H9 (cell line): ENCODE measurements at regions not wholly inside any gene's neighbourhood (a gene's known extent, or its start where the extent isn't known, plus 50 kb on each side); places are given as distances from the start of the nearest gene placed in this dataset.

Experiments
- DNase-seq: peaks from one replicate; pipeline ENCODE4 v3.0.0-alpha.2; 2017
- H2AFZ ChIP-seq: one replicate; pipeline ENCODE4 v1.6.1; 2013; ENCODE audit warnings: mild to moderate bottlenecking, low read length, control low read depth, moderate library complexity
- H2AK5ac ChIP-seq: 2 replicates; pipeline ENCODE4 v1.6.1; 2013; ENCODE audit warnings: low read length, control low read depth, mixed read lengths; ENCODE audit not compliant: insufficient read length
- H2BK120ac ChIP-seq: one replicate; pipeline ENCODE4 v1.6.1; 2013; ENCODE audit warnings: low read depth, mild to moderate bottlenecking, low read length, control low read depth, inconsistent platforms; ENCODE audit not compliant: poor library complexity, severe bottlenecking
- H2BK12ac ChIP-seq: 2 replicates; pipeline ENCODE4 v1.6.1; 2013; ENCODE audit warnings: low read length, control low read depth, mixed read lengths, low read depth; ENCODE audit not compliant: insufficient read length
- H2BK15ac ChIP-seq: 2 replicates; pipeline ENCODE4 v1.6.1; 2013; ENCODE audit warnings: low read depth, low read length, control low read depth
- H2BK20ac ChIP-seq: one replicate; pipeline ENCODE4 v1.6.1; 2013; ENCODE audit warnings: low read depth, mild to moderate bottlenecking, low read length, control low read depth, inconsistent platforms; ENCODE audit not compliant: poor library complexity, severe bottlenecking
- H2BK5ac ChIP-seq: 2 replicates; pipeline ENCODE4 v1.6.1; 2013; ENCODE audit warnings: low read length, control low read depth, mixed read lengths; ENCODE audit not compliant: insufficient read length
- H3K14ac ChIP-seq: 2 replicates; pipeline ENCODE4 v1.6.1; 2013; ENCODE audit warnings: low read length, control low read depth; ENCODE audit not compliant: insufficient read depth
- H3K18ac ChIP-seq: 2 replicates; pipeline ENCODE4 v1.6.1; 2013; ENCODE audit warnings: low read depth, mild to moderate bottlenecking, mixed read lengths, low read length, control low read depth; ENCODE audit not compliant: insufficient read length
- H3K23ac ChIP-seq: 2 replicates; pipeline ENCODE4 v1.6.1; 2013; ENCODE audit warnings: low read length, control low read depth, mixed read lengths, low read depth; ENCODE audit not compliant: insufficient read length
- H3K23me2 ChIP-seq: 2 replicates; pipeline ENCODE4 v1.6.1; 2013; ENCODE audit warnings: low read depth, mild to moderate bottlenecking, mixed read lengths, low read length, control low read depth; ENCODE audit not compliant: insufficient read length, poor library complexity, severe bottlenecking
- H3K27ac ChIP-seq: 2 replicates; pipeline ENCODE4 v1.5.1; 2013; ENCODE audit warnings: low read length, control low read depth, mixed read lengths, low read depth; ENCODE audit not compliant: insufficient read length
- H3K27me3 ChIP-seq: 2 replicates; pipeline ENCODE4 v1.6.1; 2013; ENCODE audit warnings: low read length, control low read depth, inconsistent platforms; ENCODE audit not compliant: insufficient read depth
- H3K4ac ChIP-seq: 2 replicates; pipeline ENCODE4 v1.6.1; 2013; ENCODE audit warnings: low read depth, mild to moderate bottlenecking, control low read depth, inconsistent platforms, low read length, moderate library complexity
- H3K4me1 ChIP-seq: 2 replicates; pipeline ENCODE4 v1.6.1; 2013; ENCODE audit warnings: low read length, control low read depth, inconsistent platforms; ENCODE audit not compliant: insufficient read depth
- H3K4me2 ChIP-seq: 2 replicates; pipeline ENCODE4 v1.6.1; 2013; ENCODE audit warnings: low read length, control low read depth, mixed read lengths; ENCODE audit not compliant: insufficient read length, insufficient read depth
- H3K56ac ChIP-seq: 2 replicates; pipeline ENCODE4 v1.6.1; 2013; ENCODE audit warnings: low read depth, mild to moderate bottlenecking, mixed read lengths, low read length, control low read depth; ENCODE audit not compliant: insufficient read length
- H3K79me1 ChIP-seq: 2 replicates; pipeline ENCODE4 v1.6.1; 2013; ENCODE audit warnings: low read depth, mild to moderate bottlenecking, moderate library complexity, low read length, control low read depth, inconsistent platforms; ENCODE audit not compliant: insufficient read depth, poor library complexity, severe bottlenecking
- H3K79me2 ChIP-seq: 2 replicates; pipeline ENCODE4 v1.6.1; 2013; ENCODE audit warnings: low read length, control low read depth, inconsistent platforms; ENCODE audit not compliant: insufficient read depth
- H3K9ac ChIP-seq: 2 replicates; pipeline ENCODE4 v1.6.1; 2013; ENCODE audit warnings: low read length, control low read depth, mixed read lengths; ENCODE audit not compliant: insufficient read length; ENCODE audit errors: extremely low read depth
- H3K9me3 ChIP-seq: one replicate; pipeline ENCODE4 v1.6.1; 2013; ENCODE audit warnings: low read depth, low read length, inconsistent platforms; ENCODE audit not compliant: control insufficient read depth
- H3T11ph ChIP-seq: one replicate; pipeline ENCODE4 v1.6.1; 2013; ENCODE audit warnings: mild to moderate bottlenecking, low read length, control low read depth, inconsistent platforms
- H4K20me1 ChIP-seq: one replicate; pipeline ENCODE4 v1.6.1; 2013; ENCODE audit not compliant: control insufficient read depth, insufficient read length, insufficient read depth
- H4K5ac ChIP-seq: 2 replicates; pipeline ENCODE4 v1.6.1; 2013; ENCODE audit warnings: low read depth, mild to moderate bottlenecking, mixed read lengths, low read length, control low read depth; ENCODE audit not compliant: insufficient read length
- H4K8ac ChIP-seq: replicated peaks from 2 replicates; pipeline ENCODE4 v1.6.1; 2013; ENCODE audit warnings: low read length, control low read depth, mixed read lengths, low read depth; ENCODE audit not compliant: insufficient read length
- H4K91ac ChIP-seq: 2 replicates; pipeline ENCODE4 v1.6.1; 2013; ENCODE audit warnings: low read depth, mild to moderate bottlenecking, moderate library complexity, mixed read lengths, low read length, control low read depth; ENCODE audit not compliant: insufficient read length
- H3K27ac Mint-ChIP-seq, 3 experiments: 2 replicates in 2 of 3; 3 replicates in 1 of 3; pipeline ENCODE4 v1.8.0; 2020 to 2021; ENCODE audit warnings: mixed read lengths in 3 of 3, mild to moderate bottlenecking in 1 of 3, moderate library complexity in 1 of 3
- H3K27me3 Mint-ChIP-seq: 2 replicates; pipeline ENCODE4 v1.8.0; 2021; ENCODE audit warnings: low read depth, mild to moderate bottlenecking, moderate library complexity, mixed read lengths
- H3K36me3 Mint-ChIP-seq, 3 experiments: 2 replicates in 2 of 3; 3 replicates in 1 of 3; pipeline ENCODE4 v1.8.0; 2020 to 2021; ENCODE audit warnings: low read depth in 3 of 3, mixed read lengths in 3 of 3; ENCODE audit not compliant: insufficient read depth in 1 of 3
- H3K4me1 Mint-ChIP-seq, 2 experiments: 2 replicates each; pipeline ENCODE4 v1.8.0; 2020; ENCODE audit warnings: mixed read lengths in 2 of 2
- H3K4me3 Mint-ChIP-seq, 2 experiments: 2 replicates in 1 of 2; 3 replicates in 1 of 2; pipeline ENCODE4 v1.8.0; 2020 to 2021; ENCODE audit warnings: mild to moderate bottlenecking in 2 of 2, mixed read lengths in 2 of 2, moderate library complexity in 1 of 2
- H3K9me3 Mint-ChIP-seq, 2 experiments: 2 replicates in 1 of 2; 3 replicates in 1 of 2; pipeline ENCODE4 v1.8.0; 2020; ENCODE audit warnings: mild to moderate bottlenecking in 2 of 2, mixed read lengths in 2 of 2, moderate library complexity in 1 of 2
- CTCF ChIP-seq: fragments of 200-600 bp; sonication (generic); conservative IDR thresholded peaks from 3 replicates; pipeline ENCODE4 v1.8.0; 2021; ENCODE audit warnings: antibody characterized with exemption, mild to moderate bottlenecking
- WGBS: extraction: QIAGEN DNeasy Blood & Tissue Kit; methylation state at CpG from one replicate; pipeline ENCODE4 v1.1.7; 2013; ENCODE audit warnings: missing lambda C conversion rate, low lambda C conversion rate, mixed read lengths; ENCODE audit not compliant: insufficient read length; ENCODE audit errors: extremely low coverage; 5-methylcytosine and 5-hydroxymethylcytosine counted together

- Mint-ChIP-seq H3K27me3 (peaks cover 10% of the 10 kb centered on the region), H3K9me3 (peaks cover 37 to 44% of the 10 kb centered on the region in 2 experiments), H3K4me3 (no peak overlapping the region), H3K4me1 (no peaks in the 10 kb centered on the region), H3K36me3 (peaks cover 0 to 4% (median 3%) of the 10 kb centered on the region in 3 experiments; a peak in 4 of 7 replicates), H3K27ac (no peak overlapping the region)
- H4K8ac ChIP-seq: no peak overlapping the region
- H3K27ac ChIP-seq: no peak overlapping the region
- no peaks in the 10 kb centered on the region for H3K27me3 ChIP-seq
- no peaks in the 10 kb centered on the region for H3K23me2 ChIP-seq
- no peak overlapping the region for H3K14ac ChIP-seq
- TF ChIP-seq CTCF: no peak
- no peak overlapping the region for H3T11ph ChIP-seq
- H3K4me2 ChIP-seq: no peak overlapping the region
- no peaks in the 10 kb centered on the region for H3K79me1 ChIP-seq
- DNase-seq: no peak
- H2BK12ac ChIP-seq: no peak overlapping the region
- no peaks in the 10 kb centered on the region for H3K79me2 ChIP-seq
- no peak overlapping the region for H3K23ac ChIP-seq
- no peak overlapping the region for H3K56ac ChIP-seq
- no peak overlapping the region for H3K4ac ChIP-seq
- no peaks in the 10 kb centered on the region for H3K9me3 ChIP-seq
- H2BK120ac ChIP-seq: no peak overlapping the region
- no CpG with 5 or more reads among the region's 6 CpGs for WGBS
- no peak overlapping the region for H3K18ac ChIP-seq
- H2BK15ac ChIP-seq: no peak overlapping the region
- no peaks in the 10 kb centered on the region for H3K4me1 ChIP-seq
- no peak overlapping the region for H4K91ac ChIP-seq
- H4K20me1 ChIP-seq: no peaks in the 10 kb centered on the region
- H4K5ac ChIP-seq: no peak overlapping the region
- H3K9ac ChIP-seq: no peak overlapping the region
- H2BK5ac ChIP-seq: no peak overlapping the region
- no peak overlapping the region for H2AFZ ChIP-seq
- no peak overlapping the region for H2AK5ac ChIP-seq
- no peak overlapping the region for H2BK20ac ChIP-seq
These were observed 230.9 kb downstream of the MATN1 start for GRCh38 chr1:30492451-30492850.
